NB4 (cell line): ENCODE measurements at regions not wholly inside any gene's neighbourhood (a gene's known extent, or its start where the extent isn't known, plus 50 kb on each side); places are given as distances from the start of the nearest gene placed in this dataset.

Experiments
- MYC ChIP-seq: IDR thresholded peaks from 2 replicates; pipeline ENCODE4 v1.6.1; 2011; ENCODE audit warnings: low read depth, low read length
- TF ChIP-seq, protein P1 (sequence below): IDR thresholded peaks from one replicate; pipeline ENCODE4 v1.5.1; 2012; ENCODE audit warnings: low read depth, low read length

DNA sequence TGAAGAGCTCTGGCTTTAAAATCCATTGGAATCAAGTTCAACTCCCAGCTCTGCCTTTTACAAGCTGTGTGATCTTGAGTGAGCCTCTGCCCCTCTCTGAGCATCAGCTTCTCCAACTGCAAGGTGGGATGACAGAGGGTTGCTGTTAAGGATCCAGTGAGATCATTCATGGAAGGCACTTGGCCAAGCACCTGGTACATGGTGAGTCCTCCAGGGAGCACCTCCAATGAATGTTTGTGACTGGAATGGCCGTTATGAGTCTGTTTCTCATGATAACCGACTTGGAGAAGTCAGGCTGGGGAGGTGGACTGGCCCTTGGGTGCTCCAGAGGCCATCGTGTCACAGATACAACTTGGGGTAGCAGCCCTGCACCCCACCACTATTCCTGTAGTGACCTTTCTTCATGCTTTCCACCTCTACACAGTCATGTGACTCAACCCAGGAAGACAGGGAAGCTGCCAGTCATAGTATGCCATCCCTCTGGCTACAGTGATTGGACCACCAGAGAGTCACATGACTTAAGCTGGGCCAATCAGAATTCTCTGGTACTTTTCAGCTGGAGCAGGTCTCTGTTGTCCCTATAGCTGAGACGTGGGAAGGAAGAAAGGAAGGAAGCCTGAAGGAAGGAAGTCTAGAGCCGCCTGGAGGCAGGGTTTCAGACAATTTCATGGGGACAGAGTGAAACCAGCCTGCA, 146.5 kb upstream of the MYL2 start:
- TF ChIP-seq MYC: no peak
- TF ChIP-seq, protein P1, sequence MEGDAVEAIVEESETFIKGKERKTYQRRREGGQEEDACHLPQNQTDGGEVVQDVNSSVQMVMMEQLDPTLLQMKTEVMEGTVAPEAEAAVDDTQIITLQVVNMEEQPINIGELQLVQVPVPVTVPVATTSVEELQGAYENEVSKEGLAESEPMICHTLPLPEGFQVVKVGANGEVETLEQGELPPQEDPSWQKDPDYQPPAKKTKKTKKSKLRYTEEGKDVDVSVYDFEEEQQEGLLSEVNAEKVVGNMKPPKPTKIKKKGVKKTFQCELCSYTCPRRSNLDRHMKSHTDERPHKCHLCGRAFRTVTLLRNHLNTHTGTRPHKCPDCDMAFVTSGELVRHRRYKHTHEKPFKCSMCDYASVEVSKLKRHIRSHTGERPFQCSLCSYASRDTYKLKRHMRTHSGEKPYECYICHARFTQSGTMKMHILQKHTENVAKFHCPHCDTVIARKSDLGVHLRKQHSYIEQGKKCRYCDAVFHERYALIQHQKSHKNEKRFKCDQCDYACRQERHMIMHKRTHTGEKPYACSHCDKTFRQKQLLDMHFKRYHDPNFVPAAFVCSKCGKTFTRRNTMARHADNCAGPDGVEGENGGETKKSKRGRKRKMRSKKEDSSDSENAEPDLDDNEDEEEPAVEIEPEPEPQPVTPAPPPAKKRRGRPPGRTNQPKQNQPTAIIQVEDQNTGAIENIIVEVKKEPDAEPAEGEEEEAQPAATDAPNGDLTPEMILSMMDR: no peak
